Activated naive CD8-positive, alpha-beta T cell treated with anti-CD3 and anti-CD28 coated beads for 36 hours (primary cell): ENCODE measurements at regions not wholly inside any gene's neighbourhood (a gene's known extent, or its start where the extent isn't known, plus 50 kb on each side); places are given as distances from the start of the nearest gene placed in this dataset.

Experiments
- DNase-seq: peaks from one replicate; pipeline ENCODE4 v3.0.0; 2021
- H3K27ac Mint-ChIP-seq: one replicate; pipeline ENCODE4 v1.8.0; 2022; ENCODE audit warnings: mild to moderate bottlenecking, moderate library complexity, mixed read lengths
- H3K27me3 Mint-ChIP-seq: one replicate; pipeline ENCODE4 v1.8.0; 2022; ENCODE audit warnings: mild to moderate bottlenecking, mixed read lengths
- H3K36me3 Mint-ChIP-seq: one replicate; pipeline ENCODE4 v1.8.0; 2021; ENCODE audit warnings: mild to moderate bottlenecking, mixed read lengths
- H3K4me1 Mint-ChIP-seq: one replicate; pipeline ENCODE4 v1.8.0; 2021; ENCODE audit warnings: mixed read lengths
- H3K4me3 Mint-ChIP-seq: one replicate; pipeline ENCODE4 v1.8.0; 2022; ENCODE audit warnings: mild to moderate bottlenecking, moderate library complexity, mixed read lengths
- H3K9me3 Mint-ChIP-seq: one replicate; pipeline ENCODE4 v1.8.0; 2022; ENCODE audit warnings: mixed read lengths

- Mint-ChIP-seq H3K4me3 (no peak overlapping the region), H3K36me3 (no peaks in the 10 kb centered on the region), H3K4me1 (no peaks in the 10 kb centered on the region), H3K9me3 (peaks cover 7% of the 10 kb centered on the region), H3K27ac (no peak overlapping the region), H3K27me3 (no peaks in the 10 kb centered on the region)
- no peak for DNase-seq
Measured at GRCh38 chr12:77372494-77372893, 307.1 kb upstream of the E2F7 start.

GRCh38 chr12:77372026-77372425 lies 306.7 kb upstream of the E2F7 start:
- H3K4me1 Mint-ChIP-seq = no peaks in the 10 kb centered on the region
- no peak for DNase-seq
- H3K9me3 Mint-ChIP-seq = peaks cover 5% of the 10 kb centered on the region
- H3K4me3 Mint-ChIP-seq = no peak overlapping the region
- no peaks in the 10 kb centered on the region for H3K27me3 Mint-ChIP-seq
- no peak overlapping the region for H3K27ac Mint-ChIP-seq
- H3K36me3 Mint-ChIP-seq = no peaks in the 10 kb centered on the region

- H3K27ac Mint-ChIP-seq = no peak overlapping the region
- H3K4me3 Mint-ChIP-seq = no peak overlapping the region
- DNase-seq = no peak
- H3K4me1 Mint-ChIP-seq = no peaks in the 10 kb centered on the region
- H3K9me3 Mint-ChIP-seq = peaks cover 4% of the 10 kb centered on the region
- H3K36me3 Mint-ChIP-seq = no peaks in the 10 kb centered on the region
- no peaks in the 10 kb centered on the region for H3K27me3 Mint-ChIP-seq
Measured at GRCh38 chr12:77368379-77368778, 303.0 kb upstream of the E2F7 start.

GRCh38 chr12:77366616-77367015 lies 301.2 kb upstream of the E2F7 start:
- Mint-ChIP-seq H3K36me3 (no peaks in the 10 kb centered on the region), H3K27ac (no peak overlapping the region), H3K27me3 (no peaks in the 10 kb centered on the region), H3K4me3 (no peak overlapping the region), H3K9me3 (peaks cover 4% of the 10 kb centered on the region), H3K4me1 (no peaks in the 10 kb centered on the region)
- DNase-seq = no peak

- no peak overlapping the region for H3K27ac Mint-ChIP-seq
Measured at GRCh38 chr12:77364400-77364799, 299.0 kb upstream of the E2F7 start.

GRCh38 chr12:77362509-77363210 lies 297.3 kb upstream of the E2F7 start:
- no peak for DNase-seq
- Mint-ChIP-seq H3K36me3 (no peaks in the 10 kb centered on the region), H3K27me3 (no peaks in the 10 kb centered on the region), H3K27ac (no peak overlapping the region), H3K4me3 (no peak overlapping the region), H3K4me1 (no peaks in the 10 kb centered on the region), H3K9me3 (no peaks in the 10 kb centered on the region)

More at GRCh38 chr12:77364400-77364799, 299.0 kb upstream of the E2F7 start:
- H3K4me3 Mint-ChIP-seq = no peak overlapping the region
- no peaks in the 10 kb centered on the region for H3K27me3 Mint-ChIP-seq
- H3K9me3 Mint-ChIP-seq = peaks cover 4% of the 10 kb centered on the region
- no peaks in the 10 kb centered on the region for H3K36me3 Mint-ChIP-seq
- DNase-seq = no peak
- no peaks in the 10 kb centered on the region for H3K4me1 Mint-ChIP-seq

GRCh38 chr12:77357655-77358054 lies 292.3 kb upstream of the E2F7 start:
- H3K27ac Mint-ChIP-seq = no peak overlapping the region
- no peaks in the 10 kb centered on the region for H3K4me1 Mint-ChIP-seq
- H3K9me3 Mint-ChIP-seq = no peaks in the 10 kb centered on the region
- no peak overlapping the region for H3K4me3 Mint-ChIP-seq
- no peak for DNase-seq
- H3K36me3 Mint-ChIP-seq = no peaks in the 10 kb centered on the region
- no peaks in the 10 kb centered on the region for H3K27me3 Mint-ChIP-seq

GRCh38 chr12:77354766-77355362 lies 289.5 kb upstream of the E2F7 start:
- H3K4me1 Mint-ChIP-seq = no peaks in the 10 kb centered on the region
- H3K27me3 Mint-ChIP-seq = no peaks in the 10 kb centered on the region
- no peaks in the 10 kb centered on the region for H3K36me3 Mint-ChIP-seq
- no peaks in the 10 kb centered on the region for H3K9me3 Mint-ChIP-seq
- H3K4me3 Mint-ChIP-seq = no peak overlapping the region
- no peak for DNase-seq
- no peak overlapping the region for H3K27ac Mint-ChIP-seq

GRCh38 chr12:77352946-77353345 lies 287.6 kb upstream of the E2F7 start:
- Mint-ChIP-seq H3K9me3 (no peaks in the 10 kb centered on the region), H3K27me3 (peaks cover 3% of the 10 kb centered on the region), H3K4me1 (no peaks in the 10 kb centered on the region), H3K36me3 (no peaks in the 10 kb centered on the region), H3K4me3 (no peak overlapping the region), H3K27ac (no peak overlapping the region)
- no peak for DNase-seq

GRCh38 chr12:77351860-77352259 lies 286.5 kb upstream of the E2F7 start:
- peaks cover 3% of the 10 kb centered on the region for H3K27me3 Mint-ChIP-seq
- no peak overlapping the region for H3K27ac Mint-ChIP-seq
- no peaks in the 10 kb centered on the region for H3K4me1 Mint-ChIP-seq
- H3K9me3 Mint-ChIP-seq = no peaks in the 10 kb centered on the region
- no peak overlapping the region for H3K4me3 Mint-ChIP-seq
- no peak for DNase-seq
- H3K36me3 Mint-ChIP-seq = no peaks in the 10 kb centered on the region

GRCh38 chr12:77349689-77350370 lies 284.5 kb upstream of the E2F7 start:
- Mint-ChIP-seq H3K4me3 (no peak overlapping the region), H3K36me3 (no peaks in the 10 kb centered on the region), H3K27ac (no peak overlapping the region), H3K4me1 (no peaks in the 10 kb centered on the region), H3K9me3 (no peaks in the 10 kb centered on the region), H3K27me3 (peaks cover 3% of the 10 kb centered on the region)
- no peak for DNase-seq

- DNase-seq = no peak
- H3K27ac Mint-ChIP-seq = no peak overlapping the region
- peaks cover 3% of the 10 kb centered on the region for H3K27me3 Mint-ChIP-seq
- H3K4me1 Mint-ChIP-seq = no peaks in the 10 kb centered on the region
- no peak overlapping the region for H3K4me3 Mint-ChIP-seq
- H3K9me3 Mint-ChIP-seq = no peaks in the 10 kb centered on the region
- H3K36me3 Mint-ChIP-seq = no peaks in the 10 kb centered on the region
Measured at GRCh38 chr12:77347017-77347416, 281.6 kb upstream of the E2F7 start.

GRCh38 chr12:77345336-77345735 lies 280.0 kb upstream of the E2F7 start:
- Mint-ChIP-seq H3K4me3 (no peak overlapping the region), H3K9me3 (no peaks in the 10 kb centered on the region), H3K27me3 (peaks cover 3% of the 10 kb centered on the region), H3K4me1 (no peaks in the 10 kb centered on the region), H3K27ac (no peak overlapping the region), H3K36me3 (no peaks in the 10 kb centered on the region)
- no peak for DNase-seq

GRCh38 chr12:77344651-77345050 lies 279.3 kb upstream of the E2F7 start:
- Mint-ChIP-seq H3K9me3 (no peaks in the 10 kb centered on the region), H3K27ac (no peak overlapping the region), H3K27me3 (peaks cover under 1% of the 10 kb centered on the region), H3K4me3 (no peak overlapping the region), H3K4me1 (no peaks in the 10 kb centered on the region), H3K36me3 (no peaks in the 10 kb centered on the region)
- no peak for DNase-seq

- Mint-ChIP-seq H3K36me3 (no peaks in the 10 kb centered on the region), H3K9me3 (no peaks in the 10 kb centered on the region), H3K4me1 (no peaks in the 10 kb centered on the region), H3K27ac (no peak overlapping the region), H3K4me3 (no peak overlapping the region), H3K27me3 (no peaks in the 10 kb centered on the region)
- DNase-seq = no peak
Measured at GRCh38 chr12:77343291-77343690, 277.9 kb upstream of the E2F7 start.

GRCh38 chr12:77342253-77342652 lies 276.9 kb upstream of the E2F7 start:
- H3K9me3 Mint-ChIP-seq = no peaks in the 10 kb centered on the region
- no peaks in the 10 kb centered on the region for H3K27me3 Mint-ChIP-seq
- H3K4me1 Mint-ChIP-seq = no peaks in the 10 kb centered on the region
- H3K36me3 Mint-ChIP-seq = no peaks in the 10 kb centered on the region
- H3K4me3 Mint-ChIP-seq = no peak overlapping the region
- no peak overlapping the region for H3K27ac Mint-ChIP-seq
- no peak for DNase-seq
